MCF 10A (cell line): ENCODE measurements at regions not wholly inside any gene's neighbourhood (a gene's known extent, or its start where the extent isn't known, plus 50 kb on each side); places are given as distances from the start of the nearest gene placed in this dataset.
A peak's percentile ranks its signal among the peaks of the same experiment; 100 is the strongest.

Experiments
- BruUV-seq: library from RNA; stranded (reverse); fragments of 400-500 nt; replicated peaks from 2 replicates; lab custom pipeline; 2021; lab: Mats Ljungman, UMichigan
- CTCF ChIA-PET: fragments of 300-600 bp; sonication (Branson Sonifier 250); formaldehyde crosslinking; extraction: SDS; loops from one replicate; lab custom pipeline; 2021; ENCODE audit warnings: antibody characterized with exemption, inconsistent platforms; lab: Yijun Ruan, JAX
- POLR2A ChIA-PET: fragments of 300-600, 350-650 bp; sonication (Branson Sonifier 250); formaldehyde crosslinking; extraction: SDS; loops from one replicate; lab custom pipeline; 2020; ENCODE audit warnings: antibody characterized with exemption, inconsistent platforms; lab: Yijun Ruan, JAX
- DNase-seq: peaks from one replicate; pipeline ENCODE4 v3.0.0-alpha.2; 2018; ENCODE audit not compliant: unreplicated experiment
- H3K27ac Mint-ChIP-seq: one replicate; pipeline ENCODE4 v1.8.0; 2022; ENCODE audit warnings: mild to moderate bottlenecking, low read depth, mixed read lengths; ENCODE audit not compliant: unreplicated experiment
- H3K27me3 Mint-ChIP-seq: one replicate; pipeline ENCODE4 v1.8.0; 2022; ENCODE audit warnings: mixed read lengths; ENCODE audit not compliant: insufficient read depth, unreplicated experiment
- H3K36me3 Mint-ChIP-seq: one replicate; pipeline ENCODE4 v1.8.0; 2022; ENCODE audit warnings: mild to moderate bottlenecking, moderate library complexity, mixed read lengths; ENCODE audit not compliant: insufficient read depth, unreplicated experiment
- H3K4me1 Mint-ChIP-seq: one replicate; pipeline ENCODE4 v1.8.0; 2022; ENCODE audit warnings: mixed read lengths; ENCODE audit not compliant: insufficient read depth, unreplicated experiment
- H3K4me3 Mint-ChIP-seq: one replicate; pipeline ENCODE4 v1.8.0; 2022; ENCODE audit warnings: mild to moderate bottlenecking, moderate library complexity, mixed read lengths; ENCODE audit not compliant: unreplicated experiment
- H3K9me3 Mint-ChIP-seq: one replicate; pipeline ENCODE4 v1.8.0; 2022; ENCODE audit warnings: mixed read lengths; ENCODE audit not compliant: unreplicated experiment
- CTCF ChIP-seq: fragments of 200-600 bp; IDR thresholded peaks from one replicate; pipeline ENCODE4 v1.8.0; 2022; ENCODE audit warnings: antibody characterized with exemption, mild to moderate bottlenecking; ENCODE audit not compliant: unreplicated experiment
- intact Hi-C: fragments of 100-400 bp; cut with micrococcal nuclease; formaldehyde crosslinking; loops from 2 replicates; pipeline ENCODE4 v1.14.1; 2022

- H3K36me3 Mint-ChIP-seq, result peaks cover 5% of the 10 kb centered on the region
- POLR2A ChIA-PET, result interaction anchor here (0.7 to 1.7 kb wide), 2 partner anchors 14 to 61 kb away, joined by 3 to 4 read pairs; no protein-coding TSS in a partner anchor
- DNase-seq, result peak; percentile 72
- H3K27ac Mint-ChIP-seq, result no peak overlapping the region
- peaks cover 5% of the 10 kb centered on the region for H3K9me3 Mint-ChIP-seq
- H3K27me3 Mint-ChIP-seq, result no peaks in the 10 kb centered on the region
- H3K4me3 Mint-ChIP-seq, result no peak overlapping the region
- peaks cover 15% of the 10 kb centered on the region for H3K4me1 Mint-ChIP-seq
- no TSS peak for BruUV-seq
- CTCF ChIA-PET, result interaction anchor here (0.6 kb wide), 1 partner anchor 10 kb away, joined by 3 read pairs; no protein-coding TSS in a partner anchor
- TF ChIP-seq CTCF, result no peak
- intact Hi-C loops, result no loop called here
These were observed 160.9 kb downstream of the ALG10B start for GRCh38 chr12:38477340-38478090.

GRCh38 chr12:38480594-38480993 lies 164.0 kb downstream of the ALG10B start:
- H3K9me3 Mint-ChIP-seq, result no peaks in the 10 kb centered on the region
- intact Hi-C loops, result no loop called here

GRCh38 chr12:38484821-38485449 lies 168.4 kb downstream of the ALG10B start:
- H3K4me1 Mint-ChIP-seq, result peaks cover 6% of the 10 kb centered on the region
- H3K4me3 Mint-ChIP-seq, result no peak overlapping the region
- H3K36me3 Mint-ChIP-seq, result no peaks in the 10 kb centered on the region
- ChIA-PET POLR2A (no interaction called here), CTCF (interaction anchor here (0.6 kb wide), 1 partner anchor 788 kb away, joined by 5 read pairs; no protein-coding TSS in a partner anchor)
- intact Hi-C loops, result no loop called here
- TF ChIP-seq CTCF, result no peak
- H3K9me3 Mint-ChIP-seq, result no peaks in the 10 kb centered on the region
- no peaks in the 10 kb centered on the region for H3K27me3 Mint-ChIP-seq
- no TSS peak for BruUV-seq
- no peak for DNase-seq
- no peak overlapping the region for H3K27ac Mint-ChIP-seq

More at GRCh38 chr12:38480594-38480993, 164.0 kb downstream of the ALG10B start:
- no peak for TF ChIP-seq CTCF
- POLR2A ChIA-PET, result interaction anchor here (0.8 to 1.5 kb wide), 4 partner anchors 9 to 96 kb away, joined by 3 to 5 read pairs (median 3); no protein-coding TSS in a partner anchor
- CTCF ChIA-PET, result interaction anchor here (0.7 kb wide), 1 partner anchor 97 kb away, joined by 3 read pairs; no protein-coding TSS in a partner anchor
- BruUV-seq, result no TSS peak
- Mint-ChIP-seq H3K36me3 (no peaks in the 10 kb centered on the region), H3K4me1 (peaks cover 15% of the 10 kb centered on the region), H3K27me3 (no peaks in the 10 kb centered on the region), H3K4me3 (no peak overlapping the region), H3K27ac (no peak overlapping the region)
- no peak for DNase-seq

DNA sequence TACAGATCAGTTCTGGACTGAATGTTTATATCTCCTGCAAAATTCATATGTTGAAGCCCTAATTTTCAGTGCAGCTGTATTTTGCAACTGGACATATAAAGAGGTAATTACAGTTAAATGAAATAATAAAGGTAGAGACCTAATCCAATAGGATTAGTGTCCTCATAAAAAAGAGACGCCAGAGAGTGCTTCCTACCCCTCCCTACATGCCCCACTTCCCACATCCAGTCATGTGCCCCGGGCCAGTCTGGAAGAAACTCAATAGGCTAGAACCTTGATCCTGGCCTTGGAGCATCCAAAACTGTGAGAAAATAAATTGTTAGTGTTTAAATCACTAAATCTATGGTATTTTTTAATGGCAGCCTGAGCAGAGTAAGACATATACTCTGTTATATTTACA lies 172.3 kb downstream of the ALG10B start:
- no peaks in the 10 kb centered on the region for H3K27me3 Mint-ChIP-seq
- no peaks in the 10 kb centered on the region for H3K36me3 Mint-ChIP-seq
- BruUV-seq, result no TSS peak
- no peak overlapping the region for H3K27ac Mint-ChIP-seq
- POLR2A ChIA-PET, result no interaction called here
- CTCF ChIA-PET, result interaction anchor here (0.8 kb wide), 1 partner anchor 104 kb away, joined by 3 read pairs; no protein-coding TSS in a partner anchor
- no peak for DNase-seq
- no peak for TF ChIP-seq CTCF
- intact Hi-C loops, result no loop called here
- H3K4me3 Mint-ChIP-seq, result no peak overlapping the region
- no peaks in the 10 kb centered on the region for H3K9me3 Mint-ChIP-seq
- no peaks in the 10 kb centered on the region for H3K4me1 Mint-ChIP-seq
